ENCODE measurements at regions not wholly inside any gene's neighbourhood (a gene's known extent, or its start where the extent isn't known, plus 50 kb on each side); places are given as distances from the start of the nearest gene placed in this dataset.

GRCh38 chr3:67957268-67957667 is 302.9 kb upstream of the SUCLG2 start:
- Histone ChIP-seq H3K9me3 (no peaks in the 10 kb centered on the region), H3K27me3 (no peaks in the 10 kb centered on the region), H3K4me1 (no peaks in the 10 kb centered on the region), H3K36me3 (no peaks in the 10 kb centered on the region), H3K4me3 (no peak overlapping the region), H3K27ac (no peak overlapping the region)
- no peak for ATAC-seq
- DNase-seq, result no peak
- TF ChIP-seq CTCF (IDR thresholded peaks at IDR 0.05), result no peak
- intact Hi-C loops (cut with DNase I), result no loop called here

GRCh38 chr3:67947808-67948508 is 293.5 kb upstream of the SUCLG2 start:
- ATAC-seq (no peak), DNase-seq (no peak)
- no peaks in the 10 kb centered on the region for H3K4me1 ChIP-seq
- H3K27ac ChIP-seq, result no peak overlapping the region
- H3K4me3 ChIP-seq, result no peak overlapping the region
- no peaks in the 10 kb centered on the region for H3K27me3 ChIP-seq
- intact Hi-C loops (cut with DNase I), result no loop called here
- no peaks in the 10 kb centered on the region for H3K36me3 ChIP-seq
- H3K9me3 ChIP-seq, result no peaks in the 10 kb centered on the region
- TF ChIP-seq CTCF (IDR thresholded peaks at IDR 0.05), result no peak

GRCh38 chr3:67946436-67946835 is 292.0 kb upstream of the SUCLG2 start:
- Histone ChIP-seq H3K4me1 (no peaks in the 10 kb centered on the region), H3K27ac (no peak overlapping the region), H3K9me3 (no peaks in the 10 kb centered on the region), H3K4me3 (no peak overlapping the region), H3K36me3 (no peaks in the 10 kb centered on the region), H3K27me3 (no peaks in the 10 kb centered on the region)
- DNase-seq, result no peak
- no peak for ATAC-seq
- TF ChIP-seq CTCF (IDR thresholded peaks at IDR 0.05), result no peak
- intact Hi-C loops (cut with DNase I), result no loop called here

GRCh38 chr3:67943546-67943945 is 289.1 kb upstream of the SUCLG2 start:
- TF ChIP-seq CTCF (IDR thresholded peaks at IDR 0.05), result no peak
- Histone ChIP-seq H3K4me1 (no peaks in the 10 kb centered on the region), H3K27me3 (no peaks in the 10 kb centered on the region), H3K27ac (no peak overlapping the region), H3K4me3 (no peak overlapping the region), H3K9me3 (no peaks in the 10 kb centered on the region), H3K36me3 (no peaks in the 10 kb centered on the region)
- no peak for DNase-seq
- no peak for ATAC-seq
- intact Hi-C loops (cut with DNase I), result no loop called here

- intact Hi-C loops (cut with DNase I), result no loop called here
- no peak overlapping the region for H3K4me3 ChIP-seq
- no peaks in the 10 kb centered on the region for H3K9me3 ChIP-seq
- H3K27me3 ChIP-seq, result no peaks in the 10 kb centered on the region
- ATAC-seq (no peak), DNase-seq (no peak)
- H3K27ac ChIP-seq, result no peak overlapping the region
- H3K4me1 ChIP-seq, result no peaks in the 10 kb centered on the region
- H3K36me3 ChIP-seq, result no peaks in the 10 kb centered on the region
- no peak for TF ChIP-seq CTCF (IDR thresholded peaks at IDR 0.05)
These were observed 287.1 kb upstream of the SUCLG2 start for GRCh38 chr3:67941433-67942030.
